Activated B cell treated with CpG ODN at 0.5 μM for 24 hours (primary cell): ENCODE measurements at regions not wholly inside any gene's neighbourhood (a gene's known extent, or its start where the extent isn't known, plus 50 kb on each side); places are given as distances from the start of the nearest gene placed in this dataset.

ENCODE experiments used
- ATAC-seq: fragments of 200-7000 bp; cut with Tn5 transposase; one replicate; pipeline ENCODE4 v1.10.0; 2021; ENCODE audit warnings: low read depth, mild to moderate bottlenecking, moderate library complexity
- CTCF ChIA-PET: fragments of 350-600 bp; sonication (Branson Sonifier 250); formaldehyde crosslinking; loops from one replicate; lab custom pipeline; 2021; ENCODE audit warnings: antibody characterized with exemption; lab: Charles Lee
- POLR2A ChIA-PET: fragments of 350-600 bp; sonication (Branson Sonifier 250); formaldehyde crosslinking; loops from one replicate; lab custom pipeline; 2021; ENCODE audit warnings: antibody characterized with exemption; lab: Charles Lee
- DNase-seq: peaks from one replicate; pipeline ENCODE4 v3.0.0; 2022
- H3K27ac Mint-ChIP-seq: one replicate; pipeline ENCODE4 v1.8.0; 2020; ENCODE audit warnings: mixed read lengths
- H3K27me3 Mint-ChIP-seq: one replicate; pipeline ENCODE4 v1.8.0; 2021; ENCODE audit warnings: mixed read lengths
- H3K36me3 Mint-ChIP-seq: one replicate; pipeline ENCODE4 v1.8.0; 2021; ENCODE audit warnings: low read depth, mixed read lengths
- H3K4me1 Mint-ChIP-seq: one replicate; pipeline ENCODE4 v1.8.0; 2021; ENCODE audit warnings: mixed read lengths
- H3K4me3 Mint-ChIP-seq: one replicate; pipeline ENCODE4 v1.8.0; 2020; ENCODE audit warnings: mild to moderate bottlenecking, mixed read lengths
- H3K9me3 Mint-ChIP-seq: one replicate; pipeline ENCODE4 v1.8.0; 2020; ENCODE audit warnings: mixed read lengths
- CTCF ChIP-seq: fragments of 200-600 bp; IDR thresholded peaks from one replicate; pipeline ENCODE4 v1.8.0; 2022; ENCODE audit warnings: antibody characterized with exemption, mild to moderate bottlenecking
- intact Hi-C: fragments of 100-400 bp; cut with micrococcal nuclease; formaldehyde crosslinking; loops from one replicate; pipeline ENCODE4 v1.15.1; 2024

DNA sequence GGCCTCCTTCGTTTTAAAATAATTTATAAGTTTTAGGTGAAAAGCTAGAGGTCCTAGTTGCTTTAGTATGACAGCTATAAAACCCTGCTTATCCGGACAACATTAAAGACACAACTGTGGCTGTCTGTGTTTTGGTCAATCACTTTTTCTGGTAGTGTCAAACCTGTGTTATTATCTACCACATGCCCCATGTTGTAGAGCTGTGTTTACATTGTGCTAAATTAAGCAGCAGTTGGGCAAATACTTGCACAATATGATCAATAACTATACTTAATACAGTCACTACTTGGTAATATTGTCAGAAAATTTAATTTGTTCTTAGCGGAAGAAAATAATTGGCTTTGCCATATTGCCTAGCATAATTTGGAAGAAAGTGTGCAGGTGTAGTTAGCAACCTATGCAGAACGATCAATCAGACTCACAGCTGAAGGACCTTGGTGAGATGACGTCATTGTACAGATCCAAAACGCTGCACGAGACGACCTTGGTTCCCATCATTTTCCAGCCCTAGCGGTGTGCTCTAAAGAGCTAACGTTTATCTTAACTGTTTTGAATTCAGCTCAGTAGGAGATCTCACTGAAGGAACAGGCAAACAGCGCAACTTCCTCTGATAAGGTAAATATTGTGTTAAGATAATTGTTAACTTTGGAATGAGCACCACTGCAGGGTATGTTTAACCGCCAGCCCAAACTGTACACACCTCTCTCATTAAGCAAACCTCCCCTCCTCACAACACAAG lies 476.6 kb downstream of the IRS2 start:
- no peaks in the 10 kb centered on the region for H3K36me3 Mint-ChIP-seq
- intact Hi-C loops = no loop called here
- POLR2A ChIA-PET = no interaction called here
- no peak overlapping the region for H3K27ac Mint-ChIP-seq
- no peak for TF ChIP-seq CTCF
- H3K9me3 Mint-ChIP-seq = no peaks in the 10 kb centered on the region
- DNase-seq (no peak), ATAC-seq (no peak)
- CTCF ChIA-PET = no interaction called here
- no peak overlapping the region for H3K4me3 Mint-ChIP-seq
- H3K4me1 Mint-ChIP-seq = no peaks in the 10 kb centered on the region
- no peaks in the 10 kb centered on the region for H3K27me3 Mint-ChIP-seq

DNA sequence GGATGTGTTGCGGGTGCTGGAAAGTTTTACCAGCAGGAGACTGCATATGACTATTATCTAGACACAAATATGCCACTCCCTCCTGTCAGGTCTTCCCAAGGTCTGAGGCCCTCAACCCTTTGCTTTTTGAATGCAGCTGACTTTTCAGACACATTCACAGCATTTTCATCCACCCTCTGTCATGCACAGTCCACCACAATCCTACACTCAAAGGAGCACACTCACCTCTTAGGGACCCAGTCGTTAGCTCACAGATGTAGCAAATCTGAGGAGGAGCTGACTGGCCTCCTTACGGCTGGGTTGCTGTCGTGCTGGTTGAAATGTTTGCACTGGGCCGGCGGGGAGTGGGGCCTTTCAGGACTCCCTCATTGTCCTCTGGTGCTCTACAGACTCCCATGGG lies 479.4 kb downstream of the IRS2 start:
- intact Hi-C loops = no loop called here
- no peaks in the 10 kb centered on the region for H3K4me1 Mint-ChIP-seq
- CTCF ChIA-PET = no interaction called here
- H3K4me3 Mint-ChIP-seq = no peak overlapping the region
- ATAC-seq (no peak), DNase-seq (no peak)
- H3K36me3 Mint-ChIP-seq = no peaks in the 10 kb centered on the region
- no peaks in the 10 kb centered on the region for H3K9me3 Mint-ChIP-seq
- H3K27me3 Mint-ChIP-seq = no peaks in the 10 kb centered on the region
- no peak overlapping the region for H3K27ac Mint-ChIP-seq
- POLR2A ChIA-PET = no interaction called here
- no peak for TF ChIP-seq CTCF

DNA sequence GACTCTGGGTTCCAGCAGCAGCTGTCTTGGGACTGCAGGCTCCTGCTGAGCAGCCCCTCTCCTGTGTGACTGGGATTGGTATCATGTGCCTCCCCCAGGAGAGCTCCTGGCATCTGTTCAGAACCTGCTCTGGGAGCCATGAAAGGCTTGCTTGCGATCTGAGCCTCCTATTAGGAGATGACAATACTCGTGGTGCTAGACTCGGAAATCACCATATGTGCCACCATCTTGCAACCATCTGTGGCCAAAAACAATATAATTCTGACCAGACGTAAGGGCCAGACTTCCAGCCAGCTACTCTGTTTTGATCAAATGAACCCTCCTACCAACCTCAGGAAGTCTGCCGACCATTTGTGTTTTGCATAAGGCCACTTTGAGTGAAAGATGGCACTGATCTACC lies 484.7 kb downstream of the IRS2 start:
- no peak for DNase-seq
- Mint-ChIP-seq H3K9me3 (no peaks in the 10 kb centered on the region), H3K4me3 (no peak overlapping the region), H3K27me3 (no peaks in the 10 kb centered on the region), H3K4me1 (no peaks in the 10 kb centered on the region), H3K36me3 (no peaks in the 10 kb centered on the region), H3K27ac (no peak overlapping the region)
- intact Hi-C loops = no loop called here
- POLR2A ChIA-PET = no interaction called here
- ATAC-seq = no peak
- no peak for TF ChIP-seq CTCF
- CTCF ChIA-PET = no interaction called here

DNA sequence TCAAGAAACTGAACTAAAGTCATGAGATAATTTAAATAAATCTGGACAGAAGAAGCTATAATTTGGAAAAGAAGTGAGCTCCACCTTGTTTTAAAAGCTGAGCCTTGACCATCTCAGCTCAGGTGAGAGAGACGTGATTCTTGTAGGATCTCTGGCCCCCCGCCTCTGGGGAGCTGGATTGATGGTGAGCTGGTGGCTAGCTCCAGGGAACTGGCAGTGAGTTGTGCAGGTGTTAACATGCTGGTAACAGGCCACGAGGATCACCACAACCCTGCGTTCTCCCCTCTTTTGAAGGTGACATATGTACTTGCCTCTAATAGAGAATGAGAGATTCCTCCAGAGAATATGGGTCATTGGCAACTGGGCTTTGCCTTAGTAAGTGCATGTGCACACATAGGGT lies 485.1 kb downstream of the IRS2 start:
- Mint-ChIP-seq H3K27ac (no peak overlapping the region), H3K36me3 (no peaks in the 10 kb centered on the region), H3K4me1 (no peaks in the 10 kb centered on the region), H3K4me3 (no peak overlapping the region), H3K9me3 (no peaks in the 10 kb centered on the region), H3K27me3 (no peaks in the 10 kb centered on the region)
- POLR2A ChIA-PET = no interaction called here
- no peak for TF ChIP-seq CTCF
- CTCF ChIA-PET = no interaction called here
- DNase-seq = no peak
- intact Hi-C loops = no loop called here
- no peak for ATAC-seq

DNA sequence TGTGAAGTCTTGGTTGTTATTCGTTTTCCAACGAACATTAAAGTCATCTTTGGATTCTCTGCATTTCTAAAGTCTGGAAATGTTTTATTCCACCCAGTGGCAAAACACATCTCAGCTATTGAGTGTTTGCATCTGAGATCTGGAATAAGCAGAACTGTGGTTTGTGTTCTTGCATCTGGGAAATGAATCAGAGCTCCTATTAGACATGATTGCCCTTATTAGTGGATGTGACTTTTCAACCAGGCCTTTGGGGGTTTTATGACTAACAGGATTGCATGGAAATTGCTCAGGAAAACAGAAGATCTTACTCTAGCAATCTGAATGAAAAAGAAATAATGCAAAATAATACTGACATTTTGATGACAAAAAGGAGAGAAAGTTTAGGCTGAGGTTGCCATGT lies 488.8 kb downstream of the IRS2 start:
- Mint-ChIP-seq H3K27ac (no peak overlapping the region), H3K27me3 (no peaks in the 10 kb centered on the region), H3K9me3 (peaks cover 5% of the 10 kb centered on the region), H3K36me3 (no peaks in the 10 kb centered on the region), H3K4me1 (no peaks in the 10 kb centered on the region), H3K4me3 (no peak overlapping the region)
- no peak for TF ChIP-seq CTCF
- ChIA-PET POLR2A (no interaction called here), CTCF (no interaction called here)
- DNase-seq (no peak), ATAC-seq (no peak)
- intact Hi-C loops = loop anchor here (5.0 kb wide), 1 partner anchor 150 kb away; no protein-coding TSS in a partner anchor
